ENCODE measurements at regions not wholly inside any gene's neighbourhood (a gene's known extent, or its start where the extent isn't known, plus 50 kb on each side); places are given as distances from the start of the nearest gene placed in this dataset.
"Not testable (repeated sequence)": the region's sequence is repeated elsewhere in the genome, so short reads cannot be mapped to it uniquely, and the experiment has no call there.

DNA sequence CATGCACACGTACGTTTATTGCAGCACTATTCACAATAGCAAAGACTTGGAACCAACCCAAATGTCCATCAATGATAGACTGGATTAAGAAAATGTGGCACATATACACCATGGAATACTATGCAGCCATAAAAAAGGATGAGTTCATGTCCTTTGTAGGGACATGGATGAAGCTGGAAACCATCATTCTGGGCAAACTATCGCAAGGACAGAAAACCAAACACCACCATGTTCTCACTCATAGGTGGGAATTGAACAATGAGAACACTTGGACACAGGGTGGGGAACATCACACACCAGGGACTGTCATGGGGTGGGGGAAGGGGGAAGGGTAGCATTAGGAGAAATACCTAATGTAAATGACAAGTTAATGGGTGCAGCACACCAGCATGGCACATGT, 94.8 kb upstream of the NDUFV2 start:
- H3K9ac ChIP-seq (ENCODE audit: low read length); FAIRE-seq: not testable (repeated sequence)

DNA sequence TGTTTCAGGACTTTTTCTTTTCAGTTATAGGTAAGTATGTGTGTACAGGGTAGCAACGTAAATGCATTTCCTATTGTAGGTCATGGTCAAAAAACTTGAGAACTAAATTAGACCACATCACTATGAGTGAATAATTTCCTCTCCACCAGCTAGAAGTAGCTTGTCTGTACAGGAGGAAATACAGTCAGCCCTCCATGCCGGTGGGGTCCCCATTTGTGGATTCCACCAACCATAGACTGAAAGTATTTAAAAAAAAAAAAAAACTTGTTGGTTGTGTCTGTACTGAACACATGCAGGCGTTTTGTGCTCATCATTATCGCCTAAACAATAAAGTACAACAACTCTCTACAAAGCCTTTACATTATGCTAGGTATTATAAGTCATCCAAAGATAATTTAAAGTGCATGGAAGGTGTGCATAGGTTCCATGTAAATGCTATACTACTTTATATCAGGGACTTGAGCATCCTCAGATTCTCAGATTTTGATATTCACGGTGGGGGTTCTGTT, 94.2 kb upstream of the NDUFV2 start:
- H3K9me3 ChIP-seq (ENCODE audit: insufficient read depth, low read depth, low read length), result no peaks in the 10 kb centered on the region
- H3K4me3 ChIP-seq (ENCODE audit: insufficient read depth, low read depth, low read length), result no peak overlapping the region
- H3K79me2 ChIP-seq (ENCODE audit: insufficient read depth, low read length), result no peaks in the 10 kb centered on the region
- FAIRE-seq (no peak), DNase-seq (ENCODE audit: low read depth) (no peak)
- no peaks in the 10 kb centered on the region for H3K4me1 ChIP-seq (ENCODE audit: insufficient read depth, low read length)
- no peaks in the 10 kb centered on the region for H4K20me1 ChIP-seq (ENCODE audit: insufficient read depth, low read length)
- H3K4me1 Mint-ChIP-seq (ENCODE audit: low read depth, unreplicated experiment), result no peaks in the 10 kb centered on the region
- H3K9me3 Mint-ChIP-seq (ENCODE audit: unreplicated experiment), result peaks cover 2% of the 10 kb centered on the region
- TF ChIP-seq, protein P1, sequence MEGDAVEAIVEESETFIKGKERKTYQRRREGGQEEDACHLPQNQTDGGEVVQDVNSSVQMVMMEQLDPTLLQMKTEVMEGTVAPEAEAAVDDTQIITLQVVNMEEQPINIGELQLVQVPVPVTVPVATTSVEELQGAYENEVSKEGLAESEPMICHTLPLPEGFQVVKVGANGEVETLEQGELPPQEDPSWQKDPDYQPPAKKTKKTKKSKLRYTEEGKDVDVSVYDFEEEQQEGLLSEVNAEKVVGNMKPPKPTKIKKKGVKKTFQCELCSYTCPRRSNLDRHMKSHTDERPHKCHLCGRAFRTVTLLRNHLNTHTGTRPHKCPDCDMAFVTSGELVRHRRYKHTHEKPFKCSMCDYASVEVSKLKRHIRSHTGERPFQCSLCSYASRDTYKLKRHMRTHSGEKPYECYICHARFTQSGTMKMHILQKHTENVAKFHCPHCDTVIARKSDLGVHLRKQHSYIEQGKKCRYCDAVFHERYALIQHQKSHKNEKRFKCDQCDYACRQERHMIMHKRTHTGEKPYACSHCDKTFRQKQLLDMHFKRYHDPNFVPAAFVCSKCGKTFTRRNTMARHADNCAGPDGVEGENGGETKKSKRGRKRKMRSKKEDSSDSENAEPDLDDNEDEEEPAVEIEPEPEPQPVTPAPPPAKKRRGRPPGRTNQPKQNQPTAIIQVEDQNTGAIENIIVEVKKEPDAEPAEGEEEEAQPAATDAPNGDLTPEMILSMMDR (IDR thresholded peaks at IDR 0.05; ENCODE audit: insufficient read depth, low read depth, low read length), result no peak
- no peak for TF ChIP-seq EZH2 (IDR thresholded peaks at IDR 0.05; ENCODE audit: insufficient read depth, low read length)
- no peak overlapping the region for H2AFZ ChIP-seq (ENCODE audit: low read depth, low read length)
- no peaks in the 10 kb centered on the region for H3K27me3 ChIP-seq (ENCODE audit: insufficient read depth, low read length)
- peaks cover 5% of the 10 kb centered on the region for H3K27me3 Mint-ChIP-seq (ENCODE audit: low read depth, unreplicated experiment)
- H3K36me3 ChIP-seq (ENCODE audit: insufficient read depth, low read length), result no peaks in the 10 kb centered on the region
- H3K4me3 Mint-ChIP-seq (ENCODE audit: unreplicated experiment), result no peak overlapping the region
- H3K36me3 Mint-ChIP-seq (ENCODE audit: low read depth, unreplicated experiment), result no peaks in the 10 kb centered on the region
- H3K4me2 ChIP-seq (ENCODE audit: low read length), result no peak overlapping the region
- H3K27ac Mint-ChIP-seq (ENCODE audit: unreplicated experiment), result no peak overlapping the region
- no peak overlapping the region for H3K27ac ChIP-seq (ENCODE audit: low read depth, low read length)
- no peak overlapping the region for H3K9ac ChIP-seq (ENCODE audit: low read length)

More for the DNA sequence above, 94.8 kb upstream of the NDUFV2 start:
- not testable (repeated sequence) for H3K4me1 ChIP-seq (ENCODE audit: insufficient read depth, low read length); H3K79me2 ChIP-seq (ENCODE audit: insufficient read depth, low read length); H3K27ac ChIP-seq (ENCODE audit: low read depth, low read length); H3K27me3 ChIP-seq (ENCODE audit: insufficient read depth, low read length); H4K20me1 ChIP-seq (ENCODE audit: insufficient read depth, low read length); H3K36me3 Mint-ChIP-seq (ENCODE audit: low read depth, unreplicated experiment); H3K9me3 Mint-ChIP-seq (ENCODE audit: unreplicated experiment); DNase-seq (ENCODE audit: low read depth); H3K4me3 ChIP-seq (ENCODE audit: insufficient read depth, low read depth, low read length); H3K4me2 ChIP-seq (ENCODE audit: low read length); H3K4me3 Mint-ChIP-seq (ENCODE audit: unreplicated experiment); H3K36me3 ChIP-seq (ENCODE audit: insufficient read depth, low read length); H3K4me1 Mint-ChIP-seq (ENCODE audit: low read depth, unreplicated experiment); H3K9me3 ChIP-seq (ENCODE audit: insufficient read depth, low read depth, low read length); H3K27me3 Mint-ChIP-seq (ENCODE audit: low read depth, unreplicated experiment); H2AFZ ChIP-seq (ENCODE audit: low read depth, low read length); H3K27ac Mint-ChIP-seq (ENCODE audit: unreplicated experiment)

DNA sequence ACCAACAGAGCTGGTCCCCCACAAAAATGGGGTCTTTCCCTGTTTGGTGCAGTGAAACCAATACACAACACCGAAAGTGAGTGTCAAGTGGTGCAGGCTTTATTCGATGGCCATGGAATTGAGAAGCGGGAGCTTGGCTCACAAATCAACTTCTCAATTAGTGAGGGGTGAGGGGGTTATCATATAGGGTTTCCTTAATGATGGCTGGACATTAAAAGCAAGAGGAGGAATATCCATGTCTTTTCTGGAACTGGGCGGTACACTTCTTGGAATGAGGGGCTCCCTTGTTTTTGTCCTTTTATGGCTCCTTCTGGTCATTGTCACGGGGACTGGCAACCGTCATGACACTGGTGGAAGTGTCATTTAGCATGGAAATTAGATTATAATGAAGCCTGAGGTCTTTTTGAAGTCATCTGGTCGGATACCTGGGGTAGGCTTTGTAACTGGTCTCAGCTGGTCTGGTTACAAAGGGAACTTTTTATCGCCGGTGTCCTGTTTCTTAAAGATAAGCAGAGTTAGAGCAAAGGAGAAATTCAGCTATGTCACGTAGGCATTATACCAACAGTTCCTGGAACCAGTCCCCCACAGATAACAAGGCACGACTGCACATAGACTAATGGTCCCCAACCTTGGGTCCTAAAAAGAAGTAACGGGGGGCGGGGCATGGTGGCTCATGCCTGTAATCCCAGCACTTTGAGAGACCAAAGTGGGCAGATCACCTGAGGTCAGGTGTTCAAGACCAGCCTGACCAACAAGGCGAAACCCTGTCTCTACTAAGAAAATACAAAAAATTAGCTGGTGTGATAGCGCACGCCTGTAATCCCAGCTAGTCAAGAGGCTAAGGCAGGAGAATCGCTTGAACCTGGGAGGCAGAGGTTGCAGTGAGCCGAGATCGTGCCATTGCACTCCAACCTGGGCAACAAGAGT, 93.5 kb upstream of the NDUFV2 start:
- Histone ChIP-seq H3K79me2 (ENCODE audit: insufficient read depth, low read length) (no peaks in the 10 kb centered on the region), H3K4me2 (ENCODE audit: low read length) (no peak overlapping the region), H3K27me3 (ENCODE audit: insufficient read depth, low read length) (no peaks in the 10 kb centered on the region), H3K4me1 (ENCODE audit: insufficient read depth, low read length) (no peaks in the 10 kb centered on the region), H3K9ac (ENCODE audit: low read length) (no peak overlapping the region), H3K9me3 (ENCODE audit: insufficient read depth, low read depth, low read length) (no peaks in the 10 kb centered on the region), H3K36me3 (ENCODE audit: insufficient read depth, low read length) (no peaks in the 10 kb centered on the region), H3K27ac (ENCODE audit: low read depth, low read length) (no peak overlapping the region), H3K4me3 (ENCODE audit: insufficient read depth, low read depth, low read length) (no peak overlapping the region), H4K20me1 (ENCODE audit: insufficient read depth, low read length) (no peaks in the 10 kb centered on the region), H2AFZ (ENCODE audit: low read depth, low read length) (no peak overlapping the region)
- Mint-ChIP-seq H3K4me1 (ENCODE audit: low read depth, unreplicated experiment) (no peaks in the 10 kb centered on the region), H3K36me3 (ENCODE audit: low read depth, unreplicated experiment) (no peaks in the 10 kb centered on the region), H3K4me3 (ENCODE audit: unreplicated experiment) (no peak overlapping the region), H3K27ac (ENCODE audit: unreplicated experiment) (no peak overlapping the region), H3K27me3 (ENCODE audit: low read depth, unreplicated experiment) (peaks cover 5% of the 10 kb centered on the region), H3K9me3 (ENCODE audit: unreplicated experiment) (peaks cover 2% of the 10 kb centered on the region)
- DNase-seq (ENCODE audit: low read depth) (no peak), FAIRE-seq (no peak)
- TF ChIP-seq, protein P1 (IDR thresholded peaks at IDR 0.05; ENCODE audit: insufficient read depth, low read depth, low read length), result no peak
- no peak for TF ChIP-seq EZH2 (IDR thresholded peaks at IDR 0.05; ENCODE audit: insufficient read depth, low read length)
